HFFc6 (cell line): ENCODE measurements at regions not wholly inside any gene's neighbourhood (a gene's known extent, or its start where the extent isn't known, plus 50 kb on each side); places are given as distances from the start of the nearest gene placed in this dataset.
A peak's percentile ranks its signal among the peaks of the same experiment; 100 is the strongest.

ENCODE experiments used
- DNase-seq: peaks from one replicate; pipeline ENCODE4 v3.0.0-alpha.2; 2018
- H3K27ac Mint-ChIP-seq: 2 replicates; pipeline ENCODE4 v1.8.0; 2020; ENCODE audit warnings: mild to moderate bottlenecking, mixed read lengths
- H3K27me3 Mint-ChIP-seq: 2 replicates; pipeline ENCODE4 v1.8.0; 2021; ENCODE audit warnings: mild to moderate bottlenecking, moderate library complexity, mixed read lengths; ENCODE audit not compliant: insufficient read depth
- H3K36me3 Mint-ChIP-seq: 2 replicates; pipeline ENCODE4 v1.8.0; 2021; ENCODE audit warnings: low read depth, mixed read lengths
- H3K4me1 Mint-ChIP-seq: 2 replicates; pipeline ENCODE4 v1.8.0; 2020; ENCODE audit warnings: low read depth, mixed read lengths
- H3K4me3 Mint-ChIP-seq: 2 replicates; pipeline ENCODE4 v1.8.0; 2020; ENCODE audit warnings: mild to moderate bottlenecking, moderate library complexity, mixed read lengths
- H3K9me3 Mint-ChIP-seq: 2 replicates; pipeline ENCODE4 v1.8.0; 2020; ENCODE audit warnings: mild to moderate bottlenecking, mixed read lengths
- TF ChIP-seq, protein P1 (sequence below): fragments of 200-600 bp; sonication (generic); IDR thresholded peaks from 2 replicates; pipeline ENCODE4 v1.5.0; 2021; ENCODE audit warnings: antibody characterized with exemption, mild to moderate bottlenecking

DNA sequence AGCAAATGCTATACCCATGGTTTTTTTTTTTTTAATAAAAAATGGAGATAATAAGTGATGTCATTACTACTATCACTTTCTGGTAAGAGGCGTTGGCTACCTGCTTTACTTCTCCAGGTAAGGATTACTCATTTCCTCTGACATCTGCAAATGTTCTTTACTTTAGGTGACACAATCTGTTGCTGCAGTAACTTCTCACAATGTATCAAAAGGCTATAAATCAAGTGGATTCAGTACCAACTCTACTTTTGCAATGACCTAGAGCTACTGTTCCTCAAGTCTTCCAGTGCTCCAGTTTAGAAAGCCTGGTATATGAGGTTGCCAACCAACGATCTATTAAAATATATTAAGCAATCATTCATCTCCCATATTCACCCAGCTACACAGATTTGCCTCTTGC is 129.1 kb downstream of the PLK2 start:
- no peak for DNase-seq
- H3K27ac Mint-ChIP-seq: no peak overlapping the region
- no peaks in the 10 kb centered on the region for H3K36me3 Mint-ChIP-seq
- no peaks in the 10 kb centered on the region for H3K27me3 Mint-ChIP-seq
- no peaks in the 10 kb centered on the region for H3K9me3 Mint-ChIP-seq
- peaks cover 13% of the 10 kb centered on the region for H3K4me1 Mint-ChIP-seq
- H3K4me3 Mint-ChIP-seq: no peak overlapping the region
- TF ChIP-seq, protein P1, sequence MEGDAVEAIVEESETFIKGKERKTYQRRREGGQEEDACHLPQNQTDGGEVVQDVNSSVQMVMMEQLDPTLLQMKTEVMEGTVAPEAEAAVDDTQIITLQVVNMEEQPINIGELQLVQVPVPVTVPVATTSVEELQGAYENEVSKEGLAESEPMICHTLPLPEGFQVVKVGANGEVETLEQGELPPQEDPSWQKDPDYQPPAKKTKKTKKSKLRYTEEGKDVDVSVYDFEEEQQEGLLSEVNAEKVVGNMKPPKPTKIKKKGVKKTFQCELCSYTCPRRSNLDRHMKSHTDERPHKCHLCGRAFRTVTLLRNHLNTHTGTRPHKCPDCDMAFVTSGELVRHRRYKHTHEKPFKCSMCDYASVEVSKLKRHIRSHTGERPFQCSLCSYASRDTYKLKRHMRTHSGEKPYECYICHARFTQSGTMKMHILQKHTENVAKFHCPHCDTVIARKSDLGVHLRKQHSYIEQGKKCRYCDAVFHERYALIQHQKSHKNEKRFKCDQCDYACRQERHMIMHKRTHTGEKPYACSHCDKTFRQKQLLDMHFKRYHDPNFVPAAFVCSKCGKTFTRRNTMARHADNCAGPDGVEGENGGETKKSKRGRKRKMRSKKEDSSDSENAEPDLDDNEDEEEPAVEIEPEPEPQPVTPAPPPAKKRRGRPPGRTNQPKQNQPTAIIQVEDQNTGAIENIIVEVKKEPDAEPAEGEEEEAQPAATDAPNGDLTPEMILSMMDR: no peak

DNA sequence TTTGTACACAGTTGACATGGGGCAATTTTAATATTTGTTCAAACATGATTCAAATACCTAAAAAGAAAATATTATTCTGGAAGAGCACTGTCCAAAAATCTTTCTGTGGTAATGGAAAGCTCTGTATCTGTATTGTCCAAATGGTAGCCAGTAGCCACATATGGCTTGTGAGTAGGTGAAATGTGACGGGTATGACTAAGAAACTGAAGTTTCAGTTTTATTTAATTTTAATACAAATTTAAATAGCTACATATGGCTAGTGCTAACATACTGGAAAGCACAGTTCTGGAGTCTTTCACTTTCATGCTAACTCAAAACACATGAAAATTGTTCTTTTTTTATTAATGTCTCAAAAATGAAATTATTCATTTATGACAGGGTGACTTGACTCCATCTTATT is 132.6 kb downstream of the PLK2 start:
- Mint-ChIP-seq H3K4me3 (no peak overlapping the region), H3K4me1 (peaks cover 12% of the 10 kb centered on the region), H3K36me3 (no peaks in the 10 kb centered on the region), H3K9me3 (no peaks in the 10 kb centered on the region), H3K27me3 (no peaks in the 10 kb centered on the region; the same call in 1 of the 2 replicates), H3K27ac (no peak overlapping the region)
- DNase-seq: no peak
- TF ChIP-seq, protein P1: no peak

DNA sequence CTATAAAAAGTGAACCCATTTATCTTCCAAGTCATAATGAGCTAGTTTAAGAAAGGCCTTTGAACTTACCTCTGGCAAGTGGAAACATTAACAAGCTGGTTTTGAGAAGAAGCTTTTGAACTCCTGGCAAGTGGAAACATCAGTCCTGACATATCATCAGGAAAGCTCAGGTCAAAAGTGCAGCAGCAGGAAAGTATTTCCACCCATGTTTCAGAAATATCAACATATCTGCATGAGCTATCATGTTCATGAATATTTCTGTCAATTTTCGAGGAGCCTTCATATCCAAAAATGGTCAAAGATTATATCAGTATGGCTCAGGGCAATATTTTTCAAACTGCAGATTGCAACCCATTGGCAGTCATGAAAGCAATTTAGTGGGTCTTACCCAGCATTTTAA is 133.9 kb downstream of the PLK2 start:
- H3K27ac Mint-ChIP-seq: no peak overlapping the region
- no peak for DNase-seq
- no peak overlapping the region for H3K4me3 Mint-ChIP-seq
- no peaks in the 10 kb centered on the region for H3K9me3 Mint-ChIP-seq
- TF ChIP-seq, protein P1: no peak
- no peaks in the 10 kb centered on the region; the same call in 1 of the 2 replicates for H3K27me3 Mint-ChIP-seq
- H3K36me3 Mint-ChIP-seq: no peaks in the 10 kb centered on the region
- H3K4me1 Mint-ChIP-seq: peaks cover 25% of the 10 kb centered on the region

DNA sequence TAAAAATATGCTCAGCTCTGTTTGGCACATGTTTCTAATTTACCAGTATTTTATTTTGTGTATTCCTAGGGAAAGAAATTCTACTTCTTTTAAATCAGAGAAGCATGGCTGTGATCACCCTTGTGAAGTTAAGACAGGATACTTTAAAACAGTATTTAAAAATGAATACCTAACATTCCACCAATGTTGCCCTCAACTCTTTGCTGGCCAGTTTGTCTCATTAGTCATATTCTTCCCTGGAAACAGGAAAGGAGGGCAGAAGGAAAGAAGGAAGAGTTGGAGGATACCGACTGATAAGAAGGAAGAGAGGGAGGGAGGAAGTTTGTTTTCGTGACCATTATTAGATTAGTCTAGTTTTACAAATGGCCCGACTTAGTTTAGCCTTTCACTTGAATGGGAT is 137.4 kb downstream of the PLK2 start:
- TF ChIP-seq, protein P1: no peak
- H3K9me3 Mint-ChIP-seq: no peaks in the 10 kb centered on the region
- H3K4me3 Mint-ChIP-seq: peak overlapping the region; percentile 65
- peak; percentile 32 for DNase-seq
- H3K36me3 Mint-ChIP-seq: no peaks in the 10 kb centered on the region
- H3K4me1 Mint-ChIP-seq: peaks cover 51% of the 10 kb centered on the region
- H3K27ac Mint-ChIP-seq: peak overlapping the region; percentile 73
- H3K27me3 Mint-ChIP-seq: no peaks in the 10 kb centered on the region; the same call in 1 of the 2 replicates

DNA sequence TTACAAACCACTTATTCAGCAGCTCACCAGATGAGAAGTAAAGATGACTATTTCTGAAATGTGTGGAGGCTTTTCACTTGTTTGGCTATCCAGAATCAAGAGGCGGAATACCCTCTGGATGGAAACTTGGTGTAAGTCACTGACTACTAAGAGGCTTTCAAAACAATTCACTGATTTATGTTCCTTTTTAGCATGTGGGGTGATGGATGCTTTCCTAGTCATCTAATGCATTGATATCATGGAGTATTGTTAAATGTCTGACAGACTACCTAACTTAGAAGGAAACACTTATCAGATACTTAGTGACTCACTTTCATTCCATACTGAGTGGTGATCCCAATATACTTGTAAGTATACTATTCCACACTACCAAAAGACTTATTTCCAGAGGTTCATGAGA is 141.4 kb downstream of the PLK2 start:
- Mint-ChIP-seq H3K27me3 (no peaks in the 10 kb centered on the region; the same call in 1 of the 2 replicates), H3K4me3 (peak overlapping the region; percentile 44; the same call in 1 of the 2 replicates), H3K36me3 (no peaks in the 10 kb centered on the region), H3K9me3 (no peaks in the 10 kb centered on the region), H3K27ac (peak overlapping the region; percentile 58), H3K4me1 (peaks cover 59% of the 10 kb centered on the region)
- TF ChIP-seq, protein P1: no peak
- DNase-seq: peak; percentile 48

DNA sequence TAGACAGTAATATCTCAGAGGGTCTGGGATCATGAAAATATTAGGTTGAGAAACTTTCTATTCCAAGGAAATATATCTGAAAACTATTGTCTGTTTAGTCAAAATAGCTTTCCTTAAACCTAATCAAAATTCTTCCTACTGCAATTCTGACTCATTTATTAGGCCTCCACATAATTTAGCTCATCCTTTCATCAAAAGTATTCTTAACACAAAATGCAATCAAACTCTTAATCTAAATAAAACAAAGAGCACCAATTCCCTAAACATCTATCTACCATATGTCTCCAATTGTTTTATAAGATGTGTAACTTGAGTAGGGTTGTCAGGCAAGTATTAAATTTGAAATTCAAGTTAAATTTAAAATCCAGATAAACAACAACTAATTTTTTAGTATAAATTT is 142.1 kb downstream of the PLK2 start:
- no peak for DNase-seq
- Mint-ChIP-seq H3K4me3 (peak overlapping the region; percentile 34), H3K9me3 (no peaks in the 10 kb centered on the region), H3K4me1 (peaks cover 53% of the 10 kb centered on the region), H3K36me3 (no peaks in the 10 kb centered on the region), H3K27me3 (no peaks in the 10 kb centered on the region), H3K27ac (peak overlapping the region; percentile 19; the same call in 1 of the 2 replicates)
- TF ChIP-seq, protein P1: no peak
